Renal cortical epithelial cell (primary cell): ENCODE measurements at regions not wholly inside any gene's neighbourhood (a gene's known extent, or its start where the extent isn't known, plus 50 kb on each side); places are given as distances from the start of the nearest gene placed in this dataset.

Experiments
- DNase-seq: peaks from one replicate; pipeline ENCODE4 v3.0.0-alpha.2; 2011; ENCODE audit warnings: low read depth

DNA sequence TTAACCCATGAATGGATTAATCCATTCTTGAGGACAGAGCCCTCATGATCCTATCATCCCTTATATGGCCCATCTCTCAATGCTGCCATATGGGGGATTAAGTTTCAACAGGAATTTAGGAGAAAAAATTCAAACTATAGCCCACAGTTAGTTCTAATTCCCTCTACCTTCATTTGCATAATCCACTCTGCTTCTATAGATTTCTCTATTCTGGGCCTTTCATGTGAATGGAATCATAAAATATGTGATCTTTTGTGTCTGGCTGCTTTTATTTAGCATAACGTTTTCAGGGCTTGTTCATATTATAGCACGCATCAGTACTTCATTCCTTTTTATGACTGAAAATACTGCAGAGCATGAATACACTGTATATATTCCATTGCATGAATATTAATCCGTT lies 55.4 kb downstream of the CTSL start:
- DNase-seq, result no peak

GRCh38 chr9:87783180-87783579 lies 57.3 kb downstream of the CTSL start:
- DNase-seq, result no peak

DNA sequence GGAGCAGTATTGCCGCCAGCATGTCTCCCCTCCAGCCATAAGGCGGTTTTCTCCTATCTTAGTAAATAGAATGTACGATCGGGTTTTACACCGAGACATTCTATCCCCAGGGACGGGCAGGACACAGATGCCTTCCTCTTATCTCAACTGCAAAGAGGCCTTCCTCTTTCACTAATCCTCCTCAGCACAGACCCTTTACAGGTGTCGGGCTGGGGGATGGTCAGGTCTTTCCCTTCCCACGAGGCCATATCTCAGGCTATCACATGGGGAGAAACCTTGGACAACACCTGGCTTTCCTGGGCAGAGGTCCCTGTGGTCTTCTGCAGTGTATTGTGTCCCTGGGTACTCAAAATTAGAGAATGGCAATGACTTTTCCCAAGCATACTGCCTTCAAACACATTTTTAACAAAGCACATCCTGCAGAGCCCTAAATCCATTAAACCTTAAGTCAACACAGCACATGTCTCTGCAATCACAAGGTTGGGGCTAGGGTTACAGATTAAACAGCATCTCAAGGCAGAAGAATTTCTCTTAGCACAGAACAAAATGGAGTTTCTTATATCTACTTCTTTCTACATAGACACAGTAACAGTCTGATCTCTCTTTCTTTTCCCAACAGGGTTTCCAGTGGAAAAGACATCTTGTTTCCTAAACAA lies 59.5 kb downstream of the CTSL start:
- DNase-seq, result peak; percentile 73

DNA sequence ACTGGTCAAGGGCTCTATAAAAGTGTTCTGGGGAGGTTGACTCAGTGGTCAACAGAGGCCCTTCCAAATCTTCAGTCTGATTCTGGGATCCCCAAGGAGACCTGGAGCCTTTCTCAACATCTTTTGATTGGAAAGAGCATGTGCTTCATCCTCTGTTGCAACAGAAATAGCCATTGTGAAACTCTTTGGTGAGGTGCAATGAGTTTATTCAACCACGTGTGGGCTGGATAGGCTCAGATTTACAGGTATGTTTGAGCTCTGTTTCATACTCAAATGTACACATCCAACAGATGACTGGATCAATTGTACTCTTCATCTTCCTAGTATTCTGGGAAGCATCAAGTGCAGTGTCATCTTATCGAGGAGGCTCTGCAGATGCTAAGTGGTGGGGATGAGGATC lies 60.5 kb downstream of the CTSL start:
- DNase-seq, result peak; percentile 37

DNA sequence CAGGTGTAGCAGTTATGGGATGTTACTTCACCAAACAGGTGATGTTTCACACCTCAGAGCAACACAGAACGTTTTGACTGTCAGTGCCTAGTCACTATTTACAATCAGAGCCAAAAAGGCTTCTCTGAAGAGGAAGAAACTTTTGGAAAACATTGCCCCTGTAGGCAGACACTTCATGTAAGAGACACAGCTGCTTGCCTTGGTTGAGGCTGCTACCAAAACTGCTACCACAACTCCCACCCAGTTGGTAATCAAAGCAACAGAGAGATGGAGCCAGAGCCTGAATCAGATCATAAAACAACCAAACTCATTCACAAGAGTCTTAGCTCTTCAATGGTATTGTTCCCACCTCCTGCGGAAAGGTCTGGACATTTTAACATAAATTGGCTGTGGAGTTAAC lies 61.0 kb downstream of the CTSL start:
- no peak for DNase-seq

DNA sequence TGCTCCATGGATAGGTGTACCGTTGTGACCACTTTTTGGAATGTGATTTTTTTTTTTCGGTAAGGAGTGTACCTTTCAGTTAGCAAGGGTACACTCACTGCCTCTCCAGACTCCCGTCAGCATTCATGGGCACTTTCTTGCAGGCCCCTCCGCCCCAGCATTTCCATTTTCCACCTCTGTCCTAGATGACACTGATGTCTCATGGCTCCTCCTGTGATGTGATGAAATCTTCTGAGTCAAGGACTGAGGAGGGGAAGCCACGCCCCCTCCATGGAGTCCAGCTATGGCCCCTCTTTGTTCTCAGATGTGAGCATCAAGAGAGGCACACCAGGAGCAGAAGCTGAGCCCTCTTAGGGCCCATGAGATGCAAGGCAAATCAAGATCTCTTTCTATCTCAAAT lies 61.8 kb downstream of the CTSL start:
- DNase-seq, result peak; percentile 19

GRCh38 chr9:87792831-87793288 lies 66.9 kb downstream of the CTSL start:
- DNase-seq, result peak; percentile 79

- DNase-seq, result peak; percentile 95
These were observed 67.4 kb downstream of the CTSL start for GRCh38 chr9:87793292-87793691.

GRCh38 chr9:87795178-87795577 lies 69.3 kb downstream of the CTSL start:
- no peak for DNase-seq

- DNase-seq, result peak; percentile 47
These were observed 70.3 kb downstream of the CTSL start for GRCh38 chr9:87796196-87796595.

DNA sequence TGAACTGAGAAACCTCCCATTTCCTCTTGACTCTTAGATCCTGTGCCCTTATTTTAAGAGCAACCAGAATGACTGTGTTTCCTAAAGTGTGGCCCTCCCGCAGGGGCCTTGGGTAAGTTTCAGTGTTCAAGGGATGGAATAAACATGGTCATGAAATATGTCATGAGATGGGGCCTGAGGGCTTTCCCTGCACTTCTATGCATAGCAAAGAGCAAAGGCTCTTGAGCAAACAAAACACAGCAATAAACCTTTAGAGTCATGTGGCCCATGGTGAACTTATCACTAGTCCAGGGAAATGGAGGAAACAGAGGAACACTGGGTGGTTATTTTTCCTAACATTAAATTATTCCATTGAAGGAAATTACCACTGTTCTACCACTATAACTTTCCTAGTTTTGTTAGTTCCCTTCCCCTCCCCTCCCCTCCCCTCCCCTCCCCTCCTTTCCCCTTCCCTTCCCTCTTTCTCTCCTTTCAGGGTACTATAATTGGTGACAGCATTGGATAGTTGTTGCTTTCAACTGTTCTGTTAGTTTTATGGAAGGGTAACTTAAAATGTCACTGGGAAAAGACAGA lies 72.4 kb downstream of the CTSL start:
- DNase-seq, result peak; percentile 72

GRCh38 chr9:87799503-87799902 lies 73.6 kb downstream of the CTSL start:
- DNase-seq, result no peak

DNA sequence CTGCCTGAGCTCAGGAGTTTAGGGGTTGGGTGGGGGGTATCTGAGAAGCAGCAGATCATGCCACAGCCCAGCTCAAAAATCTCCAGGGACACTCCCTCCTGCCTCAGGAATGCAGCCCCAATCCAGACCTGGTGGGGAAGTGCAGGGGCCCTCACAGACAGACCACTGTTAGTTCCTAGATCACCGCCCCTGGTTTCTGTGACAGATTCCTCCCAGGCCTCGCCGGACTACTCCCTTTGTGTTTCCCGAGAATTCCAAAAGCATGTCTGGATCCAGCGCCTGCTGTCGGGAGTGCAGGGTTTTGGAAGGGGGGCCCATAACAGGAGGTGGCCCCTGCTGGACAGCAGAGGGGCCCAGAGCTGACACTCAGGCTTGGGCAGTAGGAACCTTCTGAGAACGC lies 74.5 kb downstream of the CTSL start:
- no peak for DNase-seq

GRCh38 chr9:87801013-87801412 lies 75.1 kb downstream of the CTSL start:
- no peak for DNase-seq

GRCh38 chr9:87803166-87803565 lies 77.2 kb downstream of the CTSL start:
- no peak for DNase-seq

GRCh38 chr9:87803623-87804345 lies 77.9 kb downstream of the CTSL start:
- DNase-seq, result no peak

- no peak for DNase-seq
These were observed 77.4 kb upstream of the SPATA31E1 start for GRCh38 chr9:87805259-87805658.

DNA sequence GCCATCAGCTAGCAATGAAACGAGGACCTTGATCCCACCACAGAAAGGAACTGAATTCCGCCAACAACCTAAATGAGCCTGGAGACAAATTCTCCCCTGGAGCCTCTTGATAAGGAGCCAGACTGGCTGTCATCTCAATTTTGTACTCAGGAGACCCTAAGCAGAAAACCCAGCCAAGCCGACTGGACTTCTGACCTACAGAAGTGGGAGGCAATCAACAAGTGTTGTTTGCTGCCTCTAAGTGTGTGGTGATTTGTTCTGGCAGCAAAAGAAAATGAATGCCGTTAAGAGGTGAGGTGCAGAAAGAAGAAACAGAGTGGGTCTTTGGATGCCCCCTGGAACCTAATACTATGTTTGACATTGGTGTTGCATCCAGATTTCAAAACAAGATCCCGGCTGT lies 72.7 kb upstream of the SPATA31E1 start:
- DNase-seq, result no peak

DNA sequence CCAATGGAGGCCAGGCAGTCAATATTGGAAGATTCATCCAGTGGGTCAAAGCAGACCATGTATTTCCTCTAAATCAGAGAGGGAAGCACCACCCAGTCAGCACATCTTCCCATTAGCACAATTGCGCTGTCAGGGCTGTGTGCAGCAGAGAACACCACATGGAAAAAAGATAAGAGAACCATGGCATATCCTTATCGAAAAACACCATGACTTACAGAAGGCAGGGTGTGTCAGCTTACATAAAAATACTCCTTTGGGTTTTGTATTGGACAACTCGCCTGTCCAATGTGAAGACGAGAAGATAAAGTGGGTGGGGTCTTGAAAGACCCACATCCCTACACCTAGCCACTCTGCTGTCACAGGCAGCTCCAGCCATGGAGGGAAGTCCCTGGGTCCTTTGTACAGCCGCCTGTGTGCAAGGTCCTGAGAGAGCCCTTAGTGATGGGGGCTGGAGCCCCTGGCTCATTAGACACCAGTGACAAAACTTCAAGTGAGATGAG lies 71.9 kb upstream of the SPATA31E1 start:
- no peak for DNase-seq

DNA sequence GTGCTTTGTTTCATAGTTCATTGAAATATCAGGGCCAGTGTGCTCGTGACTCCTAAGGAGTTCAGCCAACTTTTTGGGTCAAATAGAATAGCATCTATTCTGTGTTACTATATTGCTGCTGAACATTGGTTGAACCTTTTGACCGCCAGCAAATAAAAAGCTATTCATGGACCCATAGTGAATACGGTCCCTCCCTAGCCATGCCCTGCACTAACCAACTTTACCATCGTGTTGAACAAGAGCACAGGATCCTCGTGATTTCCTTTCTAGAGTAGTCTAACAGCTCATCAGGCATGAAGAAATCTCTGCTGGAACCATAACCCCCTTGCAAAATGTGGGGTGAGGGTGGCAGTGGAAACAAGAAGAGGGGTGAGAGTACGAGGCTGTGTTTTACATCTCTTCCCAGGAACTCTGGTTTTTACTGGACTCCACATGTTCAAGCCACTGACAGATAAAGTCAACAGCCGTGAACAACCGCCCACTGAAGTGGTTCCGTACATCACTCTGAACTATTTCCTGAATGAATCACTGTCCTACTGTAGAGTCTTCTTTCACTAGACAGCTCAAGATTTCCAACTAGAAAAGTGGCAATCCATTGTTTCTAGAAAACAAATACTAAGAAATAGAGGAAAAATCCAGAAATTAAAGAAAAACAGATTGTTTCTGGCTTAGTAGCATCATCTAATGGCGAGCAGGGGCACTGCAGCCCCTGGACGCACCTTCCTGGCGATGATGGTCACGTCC lies 70.1 kb upstream of the SPATA31E1 start:
- peak; percentile 87 for DNase-seq

GRCh38 chr9:87813119-87813463 lies 69.6 kb upstream of the SPATA31E1 start:
- DNase-seq, result no peak

- peak; percentile 34 for DNase-seq
These were observed 66.6 kb upstream of the SPATA31E1 start for GRCh38 chr9:87816036-87816435.
